Activated CD4-positive, CD25-positive, alpha-beta regulatory T cell treated with anti-CD3 and anti-CD28 coated beads, Interleukin-2, amount 50 U/mL, for 24 hours (primary cell): ENCODE measurements at regions not wholly inside any gene's neighbourhood (a gene's known extent, or its start where the extent isn't known, plus 50 kb on each side); places are given as distances from the start of the nearest gene placed in this dataset.

ENCODE experiments used
- ATAC-seq, 2 donors: fragments of 150-1000 bp; cut with Tn5 transposase; one replicate each; pipeline ENCODE4 v1.10.0; 2021; ENCODE audit warnings: mild to moderate bottlenecking in 1 of 2, moderate library complexity in 1 of 2

DNA sequence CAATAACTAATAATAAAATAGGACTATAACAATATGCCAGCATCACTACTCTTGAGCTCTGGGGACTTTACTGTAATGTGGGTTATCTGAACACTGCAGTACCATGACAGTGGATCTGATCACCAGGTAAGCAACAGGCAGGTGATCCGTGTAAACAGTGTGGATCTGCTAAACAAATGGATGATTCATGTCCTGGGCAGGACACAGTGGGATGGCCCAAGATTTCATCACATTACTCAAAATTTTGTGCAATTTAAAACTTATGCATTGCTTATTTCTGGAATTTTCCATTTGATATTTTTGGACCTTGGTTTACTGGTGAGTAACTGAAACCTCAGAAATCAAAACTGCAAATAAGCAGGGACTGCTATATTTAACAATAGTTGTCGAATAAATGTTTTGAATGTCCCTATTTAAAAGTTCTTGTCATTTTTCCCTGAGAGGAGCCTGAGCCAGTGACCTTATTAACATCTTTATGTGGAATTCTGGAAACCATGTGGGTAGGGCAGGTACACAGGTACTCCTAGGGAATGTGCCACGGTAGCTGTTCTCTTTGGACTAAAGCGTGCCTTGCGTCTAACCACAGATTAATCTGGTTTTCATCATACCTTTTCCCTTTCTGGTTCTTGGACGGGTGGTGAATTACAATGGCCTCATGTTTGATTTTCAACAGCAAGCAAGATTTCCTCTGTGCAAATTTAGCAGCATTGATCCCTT lies 214.5 kb upstream of the SASH1 start:
- ATAC-seq, result no peak

DNA sequence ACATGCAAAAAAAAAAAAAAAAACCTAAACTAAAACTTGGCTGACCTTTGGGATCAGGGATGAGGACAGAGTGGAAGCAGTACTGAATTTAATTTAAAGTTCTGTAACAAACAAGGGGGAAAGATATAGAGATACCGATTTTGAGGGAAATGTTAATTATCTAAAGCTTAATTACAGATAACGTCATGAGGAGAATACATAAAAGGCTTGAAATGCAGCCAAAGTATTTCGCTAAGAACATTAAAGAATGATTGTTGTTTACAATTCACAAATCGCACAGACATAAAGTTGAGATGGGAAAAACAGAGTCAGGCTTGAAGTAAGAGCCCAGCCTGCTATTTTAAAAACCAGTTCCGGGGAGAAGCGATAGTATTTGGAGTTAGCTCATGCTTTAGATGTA lies 208.0 kb upstream of the SASH1 start:
- ATAC-seq, result no peak

DNA sequence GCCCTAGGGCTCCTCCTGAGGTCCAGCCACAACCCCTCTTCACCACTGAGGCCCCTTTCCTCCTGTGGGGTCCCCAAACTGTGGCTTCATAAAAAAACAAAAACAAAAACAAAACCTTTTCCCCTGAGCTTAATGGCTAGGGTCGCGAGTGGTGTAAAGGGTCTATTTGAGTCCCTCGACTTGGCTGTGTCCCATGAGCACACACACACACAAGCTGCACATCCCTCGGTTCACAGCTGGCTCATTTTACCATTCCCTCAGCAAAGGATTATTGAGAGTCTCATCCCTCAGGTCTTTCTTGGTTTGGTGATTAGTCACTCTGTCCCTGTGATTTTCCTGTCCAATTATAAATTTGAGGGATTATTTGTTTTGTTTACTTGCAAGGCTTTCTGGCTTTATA lies 206.1 kb upstream of the SASH1 start:
- no peak for ATAC-seq

DNA sequence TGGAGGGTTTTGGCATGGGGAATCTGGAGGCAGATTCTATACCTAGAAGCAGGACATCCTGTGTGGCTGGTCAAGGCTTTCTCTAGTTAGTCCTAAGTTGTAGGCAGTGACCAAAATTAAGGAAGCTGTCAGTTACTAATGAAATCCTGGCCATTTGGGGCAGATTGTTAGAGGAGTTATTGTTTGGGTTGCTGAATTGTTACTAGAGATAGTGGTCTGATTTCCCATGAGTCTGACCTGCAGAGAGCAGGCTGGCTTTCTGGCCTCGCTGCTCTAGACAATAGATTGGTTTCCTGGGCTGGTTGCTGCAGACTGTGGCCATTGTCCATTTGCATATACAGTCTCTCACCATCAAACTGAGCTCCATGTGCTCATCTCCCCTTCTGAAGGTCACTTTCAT lies 205.0 kb upstream of the SASH1 start:
- ATAC-seq, result no peak

DNA sequence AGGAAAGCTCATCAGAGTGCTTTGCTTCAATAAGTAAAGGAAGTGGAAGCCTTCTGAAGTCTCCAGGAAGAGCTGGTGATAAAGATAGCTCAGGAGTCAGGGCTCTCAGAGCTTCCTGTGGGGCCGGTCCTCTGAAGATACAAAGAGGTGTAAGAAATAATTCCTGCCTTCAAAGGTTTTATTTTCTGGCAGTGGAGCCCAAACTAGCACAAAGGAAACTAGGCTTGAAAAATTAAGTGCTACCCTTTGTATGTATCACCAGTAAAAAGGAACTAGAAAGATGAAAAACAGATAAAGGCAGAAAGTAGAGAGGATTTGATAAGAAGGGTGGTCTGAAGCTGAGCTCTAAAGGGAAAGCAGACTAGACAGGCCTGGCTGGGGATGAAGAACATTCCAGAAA lies 204.1 kb upstream of the SASH1 start:
- ATAC-seq, result no peak

DNA sequence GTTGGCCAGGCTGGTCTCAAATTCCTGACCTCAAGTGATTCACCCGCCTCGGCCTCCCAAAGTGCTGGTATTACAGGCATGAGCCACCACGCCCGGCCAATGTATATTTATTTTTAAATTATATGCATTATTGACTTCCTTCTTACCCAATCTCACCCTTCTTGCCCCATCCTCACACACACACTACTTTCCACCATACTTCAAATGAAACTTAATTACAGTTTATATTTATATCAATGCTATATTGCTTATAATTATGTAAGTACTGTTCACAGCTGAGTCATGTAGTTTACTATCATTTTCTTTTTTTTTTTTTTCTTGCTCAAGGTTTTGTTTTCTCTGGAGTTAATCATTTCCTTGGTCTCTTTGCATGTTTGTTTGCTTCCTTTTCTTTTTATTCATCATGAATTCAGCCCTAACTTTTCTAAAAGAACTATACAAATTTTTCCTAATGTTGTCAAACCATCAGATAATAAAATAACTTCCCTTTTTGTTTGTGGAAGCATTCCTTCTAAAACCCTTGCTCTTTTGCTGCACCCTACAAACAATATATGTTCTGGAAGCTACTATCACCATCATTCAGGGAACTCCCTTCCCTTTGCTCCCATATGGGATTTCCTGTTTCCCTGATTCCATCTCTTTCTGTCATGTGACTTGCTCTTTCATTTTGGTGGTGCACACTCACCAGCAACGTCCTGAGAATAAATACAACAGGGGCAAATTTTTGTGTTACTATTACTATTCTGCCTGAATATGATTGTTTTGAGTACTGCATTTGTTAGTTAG lies 201.7 kb upstream of the SASH1 start:
- no peak for ATAC-seq

DNA sequence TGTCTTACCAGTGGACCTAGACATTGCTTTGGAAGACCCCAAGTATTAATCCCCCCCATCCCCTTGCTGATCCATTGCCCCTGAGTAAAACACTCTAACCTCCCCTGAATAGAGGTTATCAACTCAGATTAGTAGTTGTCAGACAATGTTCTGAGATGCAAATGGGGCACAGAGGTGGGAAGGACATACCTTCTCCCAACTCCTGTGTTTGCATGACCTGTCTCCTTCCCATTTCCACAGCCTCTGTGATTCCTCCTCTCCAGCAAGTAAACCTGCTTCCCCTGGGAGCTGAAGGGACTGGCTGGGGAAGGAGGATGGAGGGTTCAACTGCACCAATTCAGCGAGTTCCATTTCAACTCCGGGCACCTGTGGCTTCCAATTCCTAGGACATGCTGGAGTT lies 199.8 kb upstream of the SASH1 start:
- no peak for ATAC-seq

DNA sequence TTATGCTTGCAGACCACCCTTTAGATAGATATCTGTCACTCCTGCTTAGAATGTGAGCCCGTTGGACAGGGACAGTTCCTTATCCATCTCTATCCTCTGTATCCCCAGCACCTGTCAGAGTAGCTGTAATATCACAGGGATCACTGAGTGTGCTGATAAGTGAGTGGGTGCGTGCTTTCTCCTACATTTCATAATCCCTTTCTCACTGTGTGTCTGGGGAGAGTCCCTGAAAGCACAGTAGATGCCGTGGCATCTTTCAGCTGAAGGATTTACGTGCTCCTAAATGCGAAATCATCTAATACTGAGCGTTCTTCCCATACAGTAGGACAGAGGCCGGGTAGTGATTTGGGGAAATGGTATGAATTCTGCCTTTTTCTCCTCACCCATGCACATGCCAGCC lies 198.9 kb upstream of the SASH1 start:
- ATAC-seq, result no peak

DNA sequence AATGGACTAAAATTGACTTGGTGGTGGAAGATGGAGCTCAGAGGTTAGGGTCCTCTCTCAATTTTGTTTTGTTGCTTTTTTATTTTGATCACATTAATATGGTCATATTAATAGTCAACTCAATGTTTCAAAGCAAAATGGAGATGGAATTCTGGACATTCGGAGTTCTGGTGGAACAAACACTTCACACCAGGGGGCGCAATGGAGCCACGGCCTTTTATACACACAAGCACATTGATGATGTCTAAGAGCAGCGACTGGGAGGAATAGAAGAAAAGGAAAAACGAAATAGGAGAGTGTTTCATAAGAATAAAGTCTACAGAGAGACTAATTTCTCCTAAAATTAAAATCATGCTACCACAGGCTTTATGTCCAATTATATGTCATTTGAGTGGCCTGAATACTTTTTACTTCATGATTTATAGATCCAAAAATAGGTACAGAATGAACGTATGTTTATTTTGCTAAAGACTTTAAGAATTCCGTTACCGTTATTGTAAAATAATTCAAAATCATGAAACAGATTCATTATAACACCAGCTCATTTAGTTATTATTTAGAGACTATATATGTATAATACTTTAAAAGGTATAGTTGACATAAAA lies 197.6 kb upstream of the SASH1 start:
- ATAC-seq, result no peak

DNA sequence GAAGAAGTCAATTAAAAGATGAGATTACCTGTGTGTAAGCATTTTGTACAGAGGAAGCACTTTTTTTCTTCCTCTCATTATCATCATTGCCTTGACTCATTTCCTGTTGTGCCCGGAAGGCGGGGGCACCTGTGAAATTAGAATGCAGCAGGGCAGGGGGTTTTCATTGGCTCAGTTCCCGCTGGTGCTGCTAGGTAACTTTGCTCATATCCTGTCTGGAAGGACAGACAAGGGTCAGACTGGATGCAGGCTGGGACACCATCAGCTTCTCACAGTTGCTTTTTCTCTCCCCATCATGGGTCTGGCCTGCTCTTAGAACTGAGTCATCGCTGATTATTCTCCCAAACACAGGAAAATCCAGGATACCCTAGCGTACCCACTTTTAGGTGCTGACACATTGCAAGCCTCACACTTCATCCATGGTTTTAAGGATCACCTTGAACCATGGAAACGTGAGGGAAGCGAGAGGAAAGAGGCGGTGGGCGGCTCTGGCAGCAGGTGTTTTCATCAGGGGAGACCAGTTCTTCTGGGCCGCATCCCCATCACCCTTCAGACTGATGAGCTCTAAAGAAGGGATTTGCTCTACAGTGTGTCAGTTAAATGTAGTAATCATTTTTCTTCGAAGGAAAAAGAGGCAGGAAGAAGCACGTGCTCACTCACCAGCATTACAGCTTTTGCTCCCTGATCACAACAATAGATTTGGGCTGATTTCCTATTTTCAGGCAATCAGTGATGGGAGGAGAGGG lies 195.7 kb upstream of the SASH1 start:
- ATAC-seq, result peak; percentile 92 to 94

DNA sequence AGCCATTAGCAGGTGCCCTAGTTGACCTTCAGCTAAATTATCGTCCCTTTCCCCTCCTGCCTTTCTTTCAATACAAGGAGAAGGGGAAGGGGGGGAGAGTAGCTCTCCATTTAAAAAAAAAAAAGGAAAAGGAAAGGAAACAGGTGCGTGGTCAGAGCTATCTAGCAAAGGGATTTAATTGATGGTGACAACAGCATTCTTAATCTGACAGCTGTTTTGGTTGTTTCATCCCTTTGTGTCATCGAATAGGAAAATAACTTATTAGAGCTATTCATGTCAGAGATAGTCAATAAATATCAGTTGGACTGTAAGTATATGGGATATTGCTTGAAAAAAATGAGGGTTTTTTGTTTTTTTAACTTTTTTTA lies 195.2 kb upstream of the SASH1 start:
- no peak for ATAC-seq

DNA sequence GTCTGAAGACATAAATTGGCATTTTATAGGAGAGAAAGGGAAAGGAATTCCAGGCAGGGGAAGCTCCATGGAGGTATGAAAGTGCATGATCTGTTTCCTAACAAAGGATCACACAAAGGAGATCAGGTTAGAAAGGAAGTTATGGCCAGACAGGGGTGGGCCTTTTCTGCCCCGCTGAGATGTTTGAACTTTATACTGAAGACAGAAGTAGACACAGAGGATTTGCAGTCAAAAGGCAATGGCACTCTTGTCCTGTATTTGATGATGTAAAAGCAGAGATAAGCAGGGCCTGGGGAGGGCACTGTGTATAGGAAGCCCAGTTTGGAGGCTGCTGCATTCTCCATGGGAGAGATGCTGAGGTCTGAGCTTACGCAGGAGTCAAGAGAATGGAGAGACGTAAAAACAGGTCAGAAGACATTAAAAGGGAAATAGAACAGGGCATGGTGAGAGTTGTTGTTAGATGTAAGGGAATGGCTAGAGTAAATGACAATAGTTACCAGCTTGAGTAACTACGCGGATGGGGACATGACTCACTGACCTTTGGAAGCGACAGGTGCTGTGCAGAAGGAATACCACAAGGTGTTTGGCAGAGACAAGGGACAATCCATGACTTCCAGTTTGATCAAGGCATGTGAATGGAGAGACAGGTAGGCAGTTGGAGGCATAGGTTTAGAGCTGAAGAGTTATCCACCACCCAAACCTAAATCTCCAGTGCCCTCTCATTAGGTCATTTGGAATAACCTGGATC lies 190.6 kb upstream of the SASH1 start:
- no peak for ATAC-seq

DNA sequence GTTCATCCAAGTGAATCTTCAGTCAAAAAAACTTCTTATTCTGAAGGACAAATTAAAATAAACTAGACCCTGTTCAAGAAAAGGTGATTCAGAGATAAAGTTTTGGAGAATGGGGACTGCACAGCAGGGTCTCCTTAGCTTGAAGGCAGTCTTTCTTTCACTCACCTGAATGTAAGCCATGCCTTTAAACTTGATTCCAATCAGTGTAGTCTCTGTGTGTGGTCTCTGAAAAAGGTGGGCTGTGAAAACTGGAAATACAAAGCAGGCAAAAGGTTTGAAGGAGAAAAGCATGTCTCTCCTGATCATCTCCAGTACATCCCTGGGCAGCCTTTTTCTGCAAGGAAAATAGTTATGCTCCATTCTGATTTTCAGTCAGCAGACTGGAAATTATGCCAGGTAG lies 188.0 kb upstream of the SASH1 start:
- no peak for ATAC-seq

DNA sequence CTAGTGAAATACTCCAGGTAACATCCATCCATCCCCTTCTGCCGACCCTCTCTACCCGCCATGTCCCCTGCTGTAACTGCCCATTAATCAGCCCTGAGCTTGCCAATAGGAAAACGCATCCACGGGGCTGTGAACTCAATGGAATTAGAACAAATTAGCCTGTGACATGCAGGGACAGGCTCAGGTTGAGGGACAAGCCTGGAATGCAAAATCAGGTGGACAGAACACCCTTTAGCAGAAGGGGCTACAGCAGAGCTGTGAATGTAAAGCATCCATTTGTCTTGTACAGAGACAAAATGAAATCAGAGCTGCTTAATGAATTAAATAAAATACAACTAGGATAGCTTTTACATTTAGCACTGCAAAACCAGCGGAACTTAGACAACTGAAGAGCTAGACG lies 187.3 kb upstream of the SASH1 start:
- ATAC-seq, result no peak

DNA sequence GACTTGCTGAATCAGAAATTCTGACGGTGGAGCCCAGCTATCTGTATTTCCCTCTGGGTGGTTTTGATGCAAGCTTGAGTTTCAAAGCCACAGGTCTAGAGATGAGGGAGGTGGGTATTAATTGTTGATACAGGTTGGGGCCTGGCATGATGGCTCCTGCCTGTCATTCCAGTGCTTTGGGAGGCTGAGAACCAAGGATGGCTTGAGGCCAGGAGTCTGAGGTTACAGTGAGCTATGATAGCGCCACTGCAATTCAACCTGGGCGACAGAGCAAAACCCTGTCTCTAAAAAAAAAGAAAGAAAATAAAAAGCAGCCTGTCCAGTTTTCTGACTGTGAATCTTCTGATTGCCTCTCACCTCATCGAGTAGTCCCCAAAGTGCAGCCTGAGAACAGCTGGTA lies 184.8 kb upstream of the SASH1 start:
- no peak for ATAC-seq

DNA sequence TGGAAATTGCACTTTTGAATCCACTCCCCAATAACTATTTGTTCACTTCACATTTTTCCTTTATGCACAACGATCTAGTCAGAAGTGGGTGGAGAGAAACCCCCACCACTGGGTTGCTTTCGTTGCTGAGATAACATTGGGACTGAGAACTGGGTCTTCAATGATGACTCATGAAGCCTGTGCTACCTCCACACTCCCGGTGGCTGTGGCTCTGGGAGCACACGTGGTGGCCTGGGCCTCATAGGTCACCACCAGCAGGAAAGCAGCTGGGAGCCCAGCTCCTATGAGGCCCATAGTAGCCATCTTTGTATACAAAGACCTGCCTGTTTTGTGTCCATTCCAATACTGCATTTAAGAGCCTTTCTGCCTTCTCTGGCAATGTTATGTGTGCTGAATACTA lies 178.0 kb upstream of the SASH1 start:
- ATAC-seq, result no peak

DNA sequence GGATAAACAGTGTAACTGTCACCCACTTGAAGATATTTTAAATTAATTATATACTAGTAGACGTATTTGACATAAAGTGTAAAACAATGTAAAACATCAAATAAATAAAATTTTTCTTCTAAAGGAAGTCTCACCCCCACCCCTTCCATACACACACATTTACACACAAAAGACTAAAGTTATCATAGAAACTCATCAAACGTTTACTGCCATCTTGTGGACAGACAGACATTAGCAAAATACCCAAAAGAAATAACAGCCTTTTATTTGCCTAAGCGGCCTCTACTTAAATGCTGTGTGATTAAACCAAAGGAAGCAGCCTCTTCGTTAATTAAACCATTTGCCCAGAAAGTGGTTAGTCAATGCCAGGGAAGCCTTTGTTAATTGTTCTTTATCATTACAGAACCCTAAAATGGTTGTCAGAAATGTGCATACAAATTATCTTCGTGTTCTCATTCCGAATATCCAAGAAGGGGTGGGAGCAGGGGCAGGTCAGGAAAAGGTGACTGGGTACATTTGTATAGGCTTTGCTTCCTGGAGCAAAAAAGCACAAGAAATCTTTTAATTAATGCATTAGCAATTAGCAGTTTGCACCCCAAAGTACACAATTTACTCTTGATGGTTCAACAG lies 176.2 kb upstream of the SASH1 start:
- ATAC-seq, result no peak

DNA sequence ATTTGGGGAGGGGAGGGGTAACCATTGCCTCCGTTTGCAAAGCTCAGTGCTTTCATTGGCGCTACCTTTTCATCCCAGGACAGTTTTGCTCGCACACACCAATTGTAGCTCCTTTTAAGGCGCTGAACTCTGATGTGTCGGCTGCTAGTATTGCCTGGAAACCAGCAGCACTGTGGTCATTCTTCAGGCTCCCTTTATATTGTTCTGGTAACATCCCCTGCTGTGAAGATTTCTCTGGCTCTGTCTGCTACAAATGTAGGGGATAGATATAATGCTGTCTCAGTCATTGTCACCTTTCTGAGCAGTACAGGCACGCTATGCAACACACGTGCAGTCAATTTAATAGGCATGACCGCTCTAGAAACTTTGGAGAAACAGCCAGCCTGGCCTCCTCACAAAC lies 172.9 kb upstream of the SASH1 start:
- no peak for ATAC-seq

DNA sequence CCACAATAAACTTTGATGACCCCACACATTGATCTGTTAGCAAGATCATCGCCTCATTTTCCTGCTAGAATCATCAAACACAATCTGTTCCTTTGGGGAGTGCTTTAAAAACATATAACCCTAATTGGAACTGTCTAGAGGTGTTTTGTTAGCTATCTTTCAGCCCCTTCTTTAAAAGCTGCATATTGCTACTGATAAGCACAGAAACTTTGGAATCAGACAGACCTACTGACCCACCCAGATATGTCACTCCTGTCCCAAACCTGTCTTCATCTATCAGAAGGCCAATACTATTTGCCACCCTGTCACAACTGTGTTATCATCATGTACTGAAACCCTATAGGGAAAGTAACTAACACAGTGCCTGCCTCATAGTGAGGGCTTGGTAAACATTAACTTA lies 172.4 kb upstream of the SASH1 start:
- ATAC-seq, result no peak

DNA sequence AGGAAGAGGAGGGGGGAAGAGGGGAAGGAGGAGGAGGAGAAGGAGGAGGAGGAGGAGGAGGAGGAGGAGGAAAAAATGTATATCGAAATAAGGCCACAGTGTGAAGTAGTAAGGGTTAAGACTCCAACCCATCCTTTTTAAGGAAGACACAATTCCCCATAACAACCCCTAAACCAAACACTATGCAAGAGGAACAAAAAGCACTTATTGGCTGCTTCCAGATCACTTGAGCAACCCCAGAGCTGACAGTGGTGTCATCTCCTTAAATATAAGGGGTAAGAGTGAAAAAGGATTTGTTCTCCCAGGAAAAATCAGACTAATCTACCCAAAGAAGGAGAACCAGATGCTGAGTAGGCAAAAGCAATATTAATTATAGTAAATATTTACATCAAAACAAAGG lies 169.1 kb upstream of the SASH1 start:
- no peak for ATAC-seq

DNA sequence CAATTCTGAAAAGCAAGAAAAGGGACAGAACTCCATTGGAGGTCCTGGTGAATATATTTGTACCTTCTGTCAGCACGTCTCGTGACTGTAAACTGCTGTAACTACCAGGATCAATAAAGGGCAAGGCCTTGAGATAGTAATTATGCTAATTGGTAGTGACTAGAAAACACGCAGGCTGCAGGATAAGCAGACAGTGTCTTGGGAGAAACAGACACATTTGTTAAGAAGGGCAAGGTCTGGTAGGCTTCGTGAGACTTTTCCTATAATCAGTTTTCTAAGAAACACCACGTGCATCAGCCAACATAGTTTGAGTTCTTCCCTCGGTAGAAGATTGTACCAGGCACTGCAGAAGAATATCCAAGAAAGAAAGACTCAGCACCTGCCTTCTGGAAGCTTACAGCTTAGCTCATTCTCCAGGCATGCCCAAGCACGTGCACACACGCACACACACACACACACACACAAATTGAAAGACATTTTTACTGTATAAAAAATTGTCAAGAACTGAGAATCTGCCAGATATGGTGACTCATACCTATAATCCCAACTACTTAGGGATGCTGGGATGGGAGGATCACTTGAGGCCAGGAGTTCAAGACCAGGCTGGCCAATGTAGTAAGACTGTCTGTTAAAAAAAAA lies 167.0 kb upstream of the SASH1 start:
- no peak for ATAC-seq
